Small intestine (tissue), 7 donors: ENCODE measurements at regions not wholly inside any gene's neighbourhood (a gene's known extent, or its start where the extent isn't known, plus 50 kb on each side); places are given as distances from the start of the nearest gene placed in this dataset.

Source experiments
- DNase-seq, 2 donors: peaks; one replicate each; pipeline versions ENCODE4 v3.0.0 to v3.0.0-alpha.2; 2013
- FAIRE-seq: peaks from 2 replicates; lab custom pipeline; 2012; peaks lifted over from hg19 to GRCh38; lab: Jason Lieb, UNC
- H3K27ac ChIP-seq, 3 donors: one replicate each; pipeline ENCODE4 v1.5.1; 2013; ENCODE audit warnings: low read length in 2 of 3, mild to moderate bottlenecking in 2 of 3, control low read depth in 1 of 3, inconsistent platforms in 1 of 3, low read depth in 1 of 3, moderate library complexity in 1 of 3
- H3K27me3 ChIP-seq, 3 donors: one replicate each; pipeline ENCODE4 v1.6.1; 2013; ENCODE audit warnings: low read length in 3 of 3, inconsistent platforms in 1 of 3; ENCODE audit not compliant: control insufficient read depth in 3 of 3, insufficient read depth in 3 of 3
- H3K36me3 ChIP-seq, 3 donors: one replicate each; pipeline ENCODE4 v1.6.1; 2013; ENCODE audit warnings: low read length in 3 of 3, inconsistent platforms in 1 of 3, low read depth in 1 of 3, mild to moderate bottlenecking in 1 of 3, moderate library complexity in 1 of 3; ENCODE audit not compliant: control insufficient read depth in 3 of 3, insufficient read depth in 2 of 3
- H3K4me1 ChIP-seq, 3 donors: one replicate each; pipeline ENCODE4 v1.6.1; 2013; ENCODE audit warnings: low read length in 2 of 3, inconsistent platforms in 1 of 3, low read depth in 1 of 3, mild to moderate bottlenecking in 1 of 3, moderate library complexity in 1 of 3; ENCODE audit not compliant: control insufficient read depth in 3 of 3, insufficient read depth in 2 of 3
- H3K4me3 ChIP-seq, 3 donors: one replicate each; pipeline ENCODE4 v1.5.1; 2013; ENCODE audit warnings: low read length in 3 of 3, control low read depth in 1 of 3, inconsistent platforms in 1 of 3, low read depth in 1 of 3, mild to moderate bottlenecking in 1 of 3, moderate library complexity in 1 of 3
- H3K9me3 ChIP-seq, 2 donors: one replicate each; pipeline ENCODE4 v1.6.1; 2013; ENCODE audit warnings: low read depth in 1 of 2, low read length in 1 of 2; ENCODE audit not compliant: control insufficient read depth in 2 of 2, insufficient read depth in 1 of 2
- WGBS, 3 donors: extraction: QIAGEN DNeasy Blood & Tissue Kit; methylation state at CpG; one replicate each; pipeline ENCODE4 v1.1.7; 2013; 5-methylcytosine and 5-hydroxymethylcytosine counted together
- donor health status: healthy with polysubstance abuse.
- donor health status: control.
- donor health status: control.
- donor health status: Bipolar disorder and iron deficiency.
- donor health status: healthy.

DNA sequence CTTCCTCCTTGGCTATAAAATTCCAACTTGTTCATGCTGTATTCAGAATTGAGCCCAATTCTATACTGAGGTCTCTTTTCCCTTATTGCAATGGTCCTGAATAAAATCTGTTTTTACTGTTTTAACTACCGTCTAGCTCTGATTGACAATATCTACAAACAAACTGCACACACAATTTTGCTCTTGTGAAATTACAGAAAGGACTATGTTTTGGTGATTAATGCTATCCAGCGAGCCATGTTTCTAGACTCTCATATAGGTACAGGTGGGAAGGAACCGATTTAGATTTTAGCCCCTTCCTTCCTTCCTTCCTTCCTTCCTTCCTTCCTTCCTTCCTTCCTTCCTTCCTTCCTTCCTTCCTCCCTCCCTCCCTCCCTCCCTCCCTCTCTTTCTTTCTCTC is 254.4 kb downstream of the SLC4A3 start:
- DNase-seq: no peak
- Histone ChIP-seq H3K27me3 (no peaks in the 10 kb centered on the region), H3K27ac (no peak overlapping the region), H3K36me3 (no peaks in the 10 kb centered on the region), H3K4me3 (no peak overlapping the region), H3K4me1 (no peaks in the 10 kb centered on the region), H3K9me3 (no peaks in the 10 kb centered on the region)
- no peak for FAIRE-seq
- WGBS, 3 donors: 73 to 84% (median 82%) methylated on average over 3 of the region's 3 CpGs

GRCh38 chr2:219886615-219887014 is 259.2 kb downstream of the SLC4A3 start:
- Histone ChIP-seq H3K36me3 (no peaks in the 10 kb centered on the region), H3K4me1 (no peaks in the 10 kb centered on the region), H3K4me3 (no peak overlapping the region), H3K27me3 (no peaks in the 10 kb centered on the region), H3K9me3 (no peaks in the 10 kb centered on the region), H3K27ac (no peak overlapping the region)
- no peak for DNase-seq
- FAIRE-seq: no peak
- 67 to 84% (median 71%) methylated on average over 2 of the region's 2 CpGs for WGBS, 3 donors

- no peak for FAIRE-seq
- Histone ChIP-seq H3K27ac (no peak overlapping the region), H3K9me3 (no peaks in the 10 kb centered on the region), H3K36me3 (no peaks in the 10 kb centered on the region), H3K27me3 (no peaks in the 10 kb centered on the region), H3K4me1 (no peaks in the 10 kb centered on the region), H3K4me3 (no peak overlapping the region)
- 72 to 80% (median 73%) methylated on average over 4 of the region's 4 CpGs for WGBS, 3 donors
- no peak for DNase-seq
Measured at GRCh38 chr2:219887870-219888269, 260.4 kb downstream of the SLC4A3 start.

DNA sequence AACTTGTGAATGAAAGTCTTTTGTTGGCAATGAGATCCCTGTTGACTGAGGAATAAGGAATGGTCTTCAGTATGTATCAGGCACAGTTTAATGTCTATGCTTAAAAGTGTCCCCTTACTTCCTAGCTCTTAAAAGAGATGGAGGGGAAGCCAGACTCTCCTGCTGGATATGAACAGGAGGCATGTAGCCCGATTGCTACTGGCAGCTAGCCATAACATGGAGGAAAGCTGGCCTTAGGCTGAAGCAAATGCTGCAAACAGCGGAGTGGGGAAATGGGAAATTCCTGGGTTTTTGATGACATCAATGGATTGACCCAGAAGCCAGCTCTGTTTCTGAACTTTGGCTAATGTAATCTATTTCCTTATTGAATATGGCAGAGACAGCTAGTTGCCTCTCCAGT is 266.1 kb downstream of the SLC4A3 start:
- Histone ChIP-seq H3K36me3 (no peaks in the 10 kb centered on the region), H3K27me3 (no peaks in the 10 kb centered on the region), H3K4me3 (no peak overlapping the region), H3K27ac (no peak overlapping the region), H3K9me3 (no peaks in the 10 kb centered on the region), H3K4me1 (no peaks in the 10 kb centered on the region)
- WGBS, 3 donors: 60 to 88% (median 78%) methylated on average over 2 of the region's 2 CpGs
- FAIRE-seq (no peak), DNase-seq (no peak)

DNA sequence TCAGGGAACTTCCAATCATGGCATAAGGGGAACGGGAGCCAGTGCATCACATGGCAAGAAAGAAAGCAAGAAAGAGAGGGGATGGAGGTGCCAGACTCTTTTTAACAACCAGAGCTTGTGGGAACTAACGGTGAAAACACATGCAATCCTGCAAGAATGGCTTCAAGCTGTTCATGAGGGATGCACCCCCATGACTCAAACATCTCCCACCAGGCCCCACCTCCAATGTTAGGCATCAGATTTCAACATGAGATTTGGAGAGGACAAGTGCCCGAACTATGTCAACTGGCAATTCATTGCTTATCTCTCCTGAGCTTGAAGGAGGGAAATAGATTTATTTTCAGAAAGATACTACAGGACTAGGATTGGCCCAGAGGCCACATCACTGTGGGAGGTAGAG is 270.0 kb downstream of the SLC4A3 start:
- Histone ChIP-seq H3K4me1 (no peaks in the 10 kb centered on the region), H3K27ac (no peak overlapping the region), H3K9me3 (no peaks in the 10 kb centered on the region), H3K4me3 (no peak overlapping the region), H3K36me3 (no peaks in the 10 kb centered on the region), H3K27me3 (no peaks in the 10 kb centered on the region)
- no peak for FAIRE-seq
- no peak for DNase-seq
- 27 to 42% (median 31%) methylated on average over 3 of the region's 3 CpGs for WGBS, 3 donors

DNA sequence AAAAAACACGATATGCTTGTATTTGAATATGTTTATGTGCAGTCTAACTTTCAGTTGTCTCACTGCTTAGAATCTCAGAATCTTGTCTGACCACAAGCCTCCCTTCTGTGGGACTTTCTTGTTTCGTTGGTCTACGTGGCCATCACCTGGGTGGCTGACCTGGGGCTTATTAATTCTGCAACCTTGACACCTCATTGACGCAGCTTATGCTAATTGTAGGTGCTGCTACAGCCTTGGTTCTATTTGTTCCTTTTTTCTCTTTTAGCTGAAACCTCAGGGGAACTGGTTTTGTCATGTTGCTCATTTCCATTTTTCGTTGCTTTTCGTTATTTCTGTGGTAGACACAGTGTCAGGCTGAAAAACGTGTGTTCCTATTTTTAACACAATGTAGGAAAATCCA is 273.7 kb downstream of the SLC4A3 start:
- WGBS, 3 donors: 62 to 74% (median 64%) methylated on average over 7 of the region's 7 CpGs
- Histone ChIP-seq H3K36me3 (no peaks in the 10 kb centered on the region), H3K27me3 (no peaks in the 10 kb centered on the region), H3K9me3 (no peaks in the 10 kb centered on the region), H3K27ac (no peak overlapping the region), H3K4me3 (no peak overlapping the region), H3K4me1 (no peaks in the 10 kb centered on the region)
- DNase-seq: no peak
- FAIRE-seq: no peak

DNA sequence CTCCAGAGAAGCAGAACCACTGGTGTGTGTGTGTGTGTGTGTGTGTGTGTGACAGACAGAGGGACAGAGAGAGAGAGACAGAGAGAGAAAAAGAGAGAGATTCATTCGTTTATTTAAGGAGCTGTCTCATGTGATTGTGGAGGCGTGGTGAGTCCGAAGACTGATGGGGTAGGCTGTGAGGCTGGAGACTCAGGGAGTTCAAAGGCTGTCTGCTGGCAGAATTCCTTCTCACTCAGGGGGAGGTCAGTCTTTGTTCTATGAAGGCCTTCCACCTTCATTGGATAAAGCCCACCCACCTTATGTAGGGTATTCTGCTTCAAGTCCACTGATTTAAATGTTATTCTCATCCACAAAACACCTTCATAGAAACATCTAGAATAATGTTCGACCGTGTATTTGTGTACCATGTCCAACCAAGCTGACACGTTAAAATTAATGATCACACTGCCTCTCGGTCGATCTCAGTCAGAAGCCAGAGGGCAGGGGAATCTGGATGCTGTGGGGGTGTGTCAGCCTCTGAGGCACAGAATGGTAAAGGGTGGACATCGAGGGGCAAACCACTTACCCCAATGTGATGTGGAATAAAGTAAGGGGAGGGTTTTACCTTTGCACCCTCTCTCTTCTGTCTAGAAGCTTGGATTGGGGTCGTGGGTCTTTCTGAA is 275.6 kb downstream of the SLC4A3 start:
- H3K4me1 ChIP-seq: no peaks in the 10 kb centered on the region
- 22 to 40% (median 25%) methylated on average over 10 of the region's 10 CpGs for WGBS, 3 donors
- no peak for DNase-seq
- H3K36me3 ChIP-seq: no peaks in the 10 kb centered on the region
- no peak for FAIRE-seq
- no peak overlapping the region for H3K4me3 ChIP-seq
- no peaks in the 10 kb centered on the region for H3K27me3 ChIP-seq
- no peak overlapping the region for H3K27ac ChIP-seq
- H3K9me3 ChIP-seq: no peaks in the 10 kb centered on the region

DNA sequence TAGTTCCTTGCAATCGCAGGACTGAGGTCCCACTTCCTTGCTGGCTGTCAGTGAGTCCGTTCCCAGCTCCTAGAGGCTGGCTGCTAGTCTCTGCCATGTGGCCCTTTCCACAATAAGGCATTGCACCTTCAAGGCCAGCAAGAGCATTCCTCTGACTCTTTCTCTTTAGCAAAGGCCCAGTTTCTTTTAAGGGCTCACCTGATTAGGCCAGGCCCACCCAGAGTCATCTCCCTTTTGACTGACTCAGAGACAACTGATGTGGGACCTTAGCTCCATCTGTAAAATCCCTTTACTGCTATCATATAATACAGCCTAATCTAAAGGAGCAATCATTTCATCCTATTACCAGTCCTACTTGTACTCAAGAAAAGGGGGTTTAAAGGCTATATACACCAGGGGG is 278.2 kb downstream of the SLC4A3 start:
- WGBS, 3 donors: 86 to 95% (median 94%) methylated on average over 2 of the region's 2 CpGs
- no peaks in the 10 kb centered on the region for H3K9me3 ChIP-seq
- no peak overlapping the region for H3K4me3 ChIP-seq
- no peak overlapping the region for H3K27ac ChIP-seq
- no peaks in the 10 kb centered on the region for H3K36me3 ChIP-seq
- DNase-seq (no peak), FAIRE-seq (no peak)
- H3K4me1 ChIP-seq: no peaks in the 10 kb centered on the region
- H3K27me3 ChIP-seq: no peaks in the 10 kb centered on the region
